22Rv1 (cell line): ENCODE measurements at regions not wholly inside any gene's neighbourhood (a gene's known extent, or its start where the extent isn't known, plus 50 kb on each side); places are given as distances from the start of the nearest gene placed in this dataset.

Source experiments
- H3K27ac ChIP-seq: fragments of 450-650 bp; 2 replicates; pipeline ENCODE4 v1.5.1; 2017
- ZFX ChIP-seq: fragments of 450-650 bp; IDR thresholded peaks from 2 replicates; pipeline ENCODE4 v1.6.1; 2017; ENCODE audit warnings: antibody characterized with exemption, borderline replicate concordance
- TF ChIP-seq, protein P1 (sequence below): fragments of 450-650 bp; IDR thresholded peaks from 2 replicates; pipeline ENCODE4 v1.5.1; 2017; ENCODE audit warnings: mild to moderate bottlenecking

DNA sequence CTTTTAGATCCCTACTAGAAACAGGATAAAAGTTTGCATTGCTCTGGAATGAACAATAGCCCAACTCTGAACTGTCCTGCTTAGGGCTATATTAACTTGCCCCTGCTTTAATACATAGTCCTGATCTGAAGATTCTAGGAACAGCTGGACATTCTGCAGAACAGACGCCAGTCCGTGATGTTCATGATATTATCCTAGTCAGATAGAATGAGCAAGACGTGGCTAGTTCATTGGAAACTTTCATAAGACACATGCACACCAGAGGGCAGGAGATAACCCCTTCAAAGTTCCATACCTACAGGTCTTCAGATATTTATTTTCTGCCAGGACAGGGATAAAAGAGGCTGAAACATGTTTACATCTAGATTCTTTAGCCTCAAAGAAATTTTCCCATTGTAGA, 75.5 kb upstream of the CLNK start:
- TF ChIP-seq, protein P1, sequence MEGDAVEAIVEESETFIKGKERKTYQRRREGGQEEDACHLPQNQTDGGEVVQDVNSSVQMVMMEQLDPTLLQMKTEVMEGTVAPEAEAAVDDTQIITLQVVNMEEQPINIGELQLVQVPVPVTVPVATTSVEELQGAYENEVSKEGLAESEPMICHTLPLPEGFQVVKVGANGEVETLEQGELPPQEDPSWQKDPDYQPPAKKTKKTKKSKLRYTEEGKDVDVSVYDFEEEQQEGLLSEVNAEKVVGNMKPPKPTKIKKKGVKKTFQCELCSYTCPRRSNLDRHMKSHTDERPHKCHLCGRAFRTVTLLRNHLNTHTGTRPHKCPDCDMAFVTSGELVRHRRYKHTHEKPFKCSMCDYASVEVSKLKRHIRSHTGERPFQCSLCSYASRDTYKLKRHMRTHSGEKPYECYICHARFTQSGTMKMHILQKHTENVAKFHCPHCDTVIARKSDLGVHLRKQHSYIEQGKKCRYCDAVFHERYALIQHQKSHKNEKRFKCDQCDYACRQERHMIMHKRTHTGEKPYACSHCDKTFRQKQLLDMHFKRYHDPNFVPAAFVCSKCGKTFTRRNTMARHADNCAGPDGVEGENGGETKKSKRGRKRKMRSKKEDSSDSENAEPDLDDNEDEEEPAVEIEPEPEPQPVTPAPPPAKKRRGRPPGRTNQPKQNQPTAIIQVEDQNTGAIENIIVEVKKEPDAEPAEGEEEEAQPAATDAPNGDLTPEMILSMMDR: no peak
- TF ChIP-seq ZFX: no peak
- H3K27ac ChIP-seq: no peak overlapping the region

DNA sequence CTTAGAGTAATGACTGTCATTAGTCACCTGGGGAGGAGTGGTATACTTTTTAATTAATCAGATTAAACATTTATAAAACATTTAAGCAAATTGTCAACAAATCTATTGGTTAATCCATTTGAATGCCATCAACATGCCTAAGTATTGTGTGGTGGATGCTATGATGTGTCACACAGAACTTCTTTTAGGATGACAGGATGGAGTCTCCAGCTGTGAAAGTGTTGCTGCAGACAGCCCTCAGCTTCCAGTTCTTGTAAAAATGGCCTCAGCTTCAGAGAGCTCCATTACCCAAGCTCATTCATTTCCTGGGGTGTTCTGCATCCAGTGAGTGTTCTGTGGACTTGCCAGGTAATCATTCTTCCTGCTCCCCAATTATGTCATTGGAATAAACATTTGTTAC, 74.3 kb upstream of the CLNK start:
- TF ChIP-seq, protein P1: no peak
- no peak for TF ChIP-seq ZFX
- no peak overlapping the region for H3K27ac ChIP-seq

DNA sequence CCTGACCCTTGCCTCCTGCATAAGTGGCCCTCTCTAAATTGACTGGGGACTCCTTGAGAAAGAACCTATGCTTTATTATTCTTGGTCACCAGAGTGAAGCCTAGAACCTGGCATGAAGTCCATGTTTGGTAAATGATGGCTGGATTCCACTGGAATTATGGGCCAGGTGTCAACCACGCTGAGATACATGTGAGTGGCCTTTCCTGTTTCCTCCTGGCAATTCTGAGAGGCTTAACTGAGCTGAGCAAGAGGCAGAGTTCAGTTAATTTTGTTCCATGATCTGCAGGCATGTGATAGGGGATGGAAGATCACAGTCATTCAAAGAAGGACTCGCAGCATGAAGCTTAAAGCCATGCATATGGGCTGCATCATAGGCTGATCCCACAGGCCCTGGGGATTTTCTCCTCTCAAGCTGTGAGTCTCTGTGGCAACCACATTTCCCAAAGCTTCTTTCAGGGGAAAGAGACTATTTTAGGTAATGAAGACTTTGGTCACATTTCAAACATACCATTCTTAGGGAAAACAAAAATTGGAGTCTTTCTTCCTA, 69.4 kb upstream of the CLNK start:
- TF ChIP-seq, protein P1: no peak
- no peak for TF ChIP-seq ZFX
- H3K27ac ChIP-seq: no peak overlapping the region

GRCh38 chr4:10753336-10753735, 68.8 kb upstream of the CLNK start:
- H3K27ac ChIP-seq: no peak overlapping the region
- no peak for TF ChIP-seq ZFX
- TF ChIP-seq, protein P1: no peak

GRCh38 chr4:10750714-10751113, 66.1 kb upstream of the CLNK start:
- no peak overlapping the region for H3K27ac ChIP-seq
- no peak for TF ChIP-seq ZFX
- TF ChIP-seq, protein P1: no peak

DNA sequence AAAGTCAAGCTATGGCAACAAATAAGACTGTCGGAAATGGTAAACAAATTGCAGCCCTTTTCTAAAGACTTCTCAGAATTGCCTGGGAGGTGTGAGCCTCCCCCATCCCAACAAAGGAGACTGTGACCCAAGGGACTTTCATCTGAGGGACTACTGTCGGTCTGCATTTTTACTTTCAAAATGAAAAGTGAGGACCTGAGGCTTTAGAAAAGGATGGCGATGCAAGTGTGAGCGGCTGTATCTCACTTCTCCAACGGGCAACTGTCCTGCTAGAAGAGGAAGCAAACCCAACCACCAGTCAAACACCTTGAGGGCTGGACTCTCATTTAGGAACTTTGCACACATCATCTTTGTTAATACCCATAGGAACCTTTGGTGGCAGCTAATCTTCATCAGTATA, 62.6 kb upstream of the CLNK start:
- TF ChIP-seq ZFX: no peak
- TF ChIP-seq, protein P1: no peak
- no peak overlapping the region for H3K27ac ChIP-seq

DNA sequence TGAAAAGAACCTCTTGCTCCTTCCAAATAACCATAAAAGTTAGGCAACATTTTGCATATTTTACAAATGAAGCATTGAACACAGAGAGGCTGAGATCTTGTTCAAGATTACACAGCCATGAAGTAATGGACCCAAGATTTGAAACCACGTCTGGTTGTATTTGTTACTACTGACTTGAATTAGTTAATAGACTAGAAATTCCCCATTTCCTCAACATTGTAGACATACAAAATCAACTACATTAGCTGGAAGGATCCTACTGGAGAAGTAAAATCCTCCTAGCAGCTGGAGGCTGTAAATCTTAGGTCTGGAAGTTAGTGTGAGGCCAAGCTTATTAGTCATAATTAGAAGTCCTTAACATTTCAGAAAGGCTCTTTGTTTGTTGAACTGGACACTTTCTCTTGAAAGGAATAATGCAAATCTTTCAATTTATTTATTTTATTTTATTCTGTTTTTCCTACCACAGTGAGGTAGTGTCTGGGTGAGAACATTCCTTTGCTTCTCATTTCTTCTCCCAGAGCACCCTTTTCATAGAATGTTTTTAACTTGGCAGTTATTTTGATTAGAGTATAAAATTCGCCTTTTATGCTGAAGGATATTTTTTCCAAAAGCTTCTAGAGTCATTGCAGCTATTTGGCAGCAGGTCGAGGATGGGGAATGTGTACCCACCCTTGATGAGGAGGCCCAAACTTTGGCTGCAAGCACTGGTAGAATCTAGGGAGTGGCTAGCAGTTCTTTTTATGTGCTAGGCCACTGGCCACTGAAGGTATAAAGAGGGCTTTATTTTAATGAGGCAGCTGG, 62.0 kb upstream of the CLNK start:
- TF ChIP-seq, protein P1: no peak
- no peak for TF ChIP-seq ZFX
- H3K27ac ChIP-seq: no peak overlapping the region
